ENCODE measurements at regions not wholly inside any gene's neighbourhood (a gene's known extent, or its start where the extent isn't known, plus 50 kb on each side); places are given as distances from the start of the nearest gene placed in this dataset.

DNA sequence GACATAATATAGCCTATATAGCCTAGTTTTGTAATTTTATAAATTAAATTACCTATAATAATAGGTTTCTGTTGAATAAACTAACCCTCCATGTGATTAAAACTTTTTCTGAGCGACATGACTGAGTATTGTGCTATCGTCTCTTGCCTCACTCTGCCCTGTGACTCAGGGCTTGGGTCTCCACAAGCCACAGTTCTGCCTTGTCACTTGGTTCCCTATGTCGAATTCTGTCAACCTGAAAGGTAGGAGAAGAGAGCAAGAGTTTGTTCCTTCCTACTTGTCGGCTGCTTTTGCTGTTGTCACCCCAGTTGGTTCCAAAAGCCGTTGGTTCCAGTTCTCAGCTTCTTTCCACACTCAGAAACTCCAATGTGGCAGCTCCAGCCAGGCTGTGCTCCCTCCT, 285.9 kb downstream of the PSAT1 start:
- TF ChIP-seq RNF2 (IDR thresholded peaks at IDR 0.05; ENCODE audit: borderline replicate concordance, low read depth), result no peak
- no peak for TF ChIP-seq POLR2A (IDR thresholded peaks at IDR 0.05; ENCODE audit: low read length)
- no peak for TF ChIP-seq EP300 (IDR thresholded peaks at IDR 0.05)
- TF ChIP-seq, protein P1, sequence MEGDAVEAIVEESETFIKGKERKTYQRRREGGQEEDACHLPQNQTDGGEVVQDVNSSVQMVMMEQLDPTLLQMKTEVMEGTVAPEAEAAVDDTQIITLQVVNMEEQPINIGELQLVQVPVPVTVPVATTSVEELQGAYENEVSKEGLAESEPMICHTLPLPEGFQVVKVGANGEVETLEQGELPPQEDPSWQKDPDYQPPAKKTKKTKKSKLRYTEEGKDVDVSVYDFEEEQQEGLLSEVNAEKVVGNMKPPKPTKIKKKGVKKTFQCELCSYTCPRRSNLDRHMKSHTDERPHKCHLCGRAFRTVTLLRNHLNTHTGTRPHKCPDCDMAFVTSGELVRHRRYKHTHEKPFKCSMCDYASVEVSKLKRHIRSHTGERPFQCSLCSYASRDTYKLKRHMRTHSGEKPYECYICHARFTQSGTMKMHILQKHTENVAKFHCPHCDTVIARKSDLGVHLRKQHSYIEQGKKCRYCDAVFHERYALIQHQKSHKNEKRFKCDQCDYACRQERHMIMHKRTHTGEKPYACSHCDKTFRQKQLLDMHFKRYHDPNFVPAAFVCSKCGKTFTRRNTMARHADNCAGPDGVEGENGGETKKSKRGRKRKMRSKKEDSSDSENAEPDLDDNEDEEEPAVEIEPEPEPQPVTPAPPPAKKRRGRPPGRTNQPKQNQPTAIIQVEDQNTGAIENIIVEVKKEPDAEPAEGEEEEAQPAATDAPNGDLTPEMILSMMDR (IDR thresholded peaks at IDR 0.05), result no peak
- TF ChIP-seq, protein P2, sequence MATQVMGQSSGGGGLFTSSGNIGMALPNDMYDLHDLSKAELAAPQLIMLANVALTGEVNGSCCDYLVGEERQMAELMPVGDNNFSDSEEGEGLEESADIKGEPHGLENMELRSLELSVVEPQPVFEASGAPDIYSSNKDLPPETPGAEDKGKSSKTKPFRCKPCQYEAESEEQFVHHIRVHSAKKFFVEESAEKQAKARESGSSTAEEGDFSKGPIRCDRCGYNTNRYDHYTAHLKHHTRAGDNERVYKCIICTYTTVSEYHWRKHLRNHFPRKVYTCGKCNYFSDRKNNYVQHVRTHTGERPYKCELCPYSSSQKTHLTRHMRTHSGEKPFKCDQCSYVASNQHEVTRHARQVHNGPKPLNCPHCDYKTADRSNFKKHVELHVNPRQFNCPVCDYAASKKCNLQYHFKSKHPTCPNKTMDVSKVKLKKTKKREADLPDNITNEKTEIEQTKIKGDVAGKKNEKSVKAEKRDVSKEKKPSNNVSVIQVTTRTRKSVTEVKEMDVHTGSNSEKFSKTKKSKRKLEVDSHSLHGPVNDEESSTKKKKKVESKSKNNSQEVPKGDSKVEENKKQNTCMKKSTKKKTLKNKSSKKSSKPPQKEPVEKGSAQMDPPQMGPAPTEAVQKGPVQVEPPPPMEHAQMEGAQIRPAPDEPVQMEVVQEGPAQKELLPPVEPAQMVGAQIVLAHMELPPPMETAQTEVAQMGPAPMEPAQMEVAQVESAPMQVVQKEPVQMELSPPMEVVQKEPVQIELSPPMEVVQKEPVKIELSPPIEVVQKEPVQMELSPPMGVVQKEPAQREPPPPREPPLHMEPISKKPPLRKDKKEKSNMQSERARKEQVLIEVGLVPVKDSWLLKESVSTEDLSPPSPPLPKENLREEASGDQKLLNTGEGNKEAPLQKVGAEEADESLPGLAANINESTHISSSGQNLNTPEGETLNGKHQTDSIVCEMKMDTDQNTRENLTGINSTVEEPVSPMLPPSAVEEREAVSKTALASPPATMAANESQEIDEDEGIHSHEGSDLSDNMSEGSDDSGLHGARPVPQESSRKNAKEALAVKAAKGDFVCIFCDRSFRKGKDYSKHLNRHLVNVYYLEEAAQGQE (IDR thresholded peaks at IDR 0.05), result no peak
- TF ChIP-seq RFX5 (IDR thresholded peaks at IDR 0.05), result no peak
